DND-41 (cell line): ENCODE measurements at regions not wholly inside any gene's neighbourhood (a gene's known extent, or its start where the extent isn't known, plus 50 kb on each side); places are given as distances from the start of the nearest gene placed in this dataset.

Experiments
- CTCF ChIP-seq: IDR thresholded peaks from 2 replicates; pipeline ENCODE4 v1.5.1; 2012; ENCODE audit warnings: borderline replicate concordance, low read length, moderate library complexity, mild to moderate bottlenecking; ENCODE audit not compliant: poor library complexity, severe bottlenecking; ENCODE audit errors: extremely low read depth
- EZH2 ChIP-seq: IDR thresholded peaks from 3 replicates; pipeline ENCODE4 v1.6.1; 2012; ENCODE audit warnings: borderline replicate concordance, low read depth, mild to moderate bottlenecking, moderate library complexity, low read length, inconsistent platforms; ENCODE audit not compliant: severe bottlenecking

GRCh38 chr3:72423643-72424042 lies 424.6 kb downstream of the SHQ1 start:
- TF ChIP-seq CTCF (no peak), EZH2 (no peak)
